NOMO-1 treated with dmso at 0.1 percent for 144 hours (cell line): ENCODE measurements at regions not wholly inside any gene's neighbourhood (a gene's known extent, or its start where the extent isn't known, plus 50 kb on each side); places are given as distances from the start of the nearest gene placed in this dataset.
"Not testable (repeated sequence)": the region's sequence is repeated elsewhere in the genome, so short reads cannot be mapped to it uniquely, and the experiment has no call there.

ENCODE experiments used
- DNase-seq: peaks from one replicate; lab custom pipeline; 2025; ENCODE audit not compliant: unreplicated experiment; lab: John Stamatoyannopoulos, UW

- no peak for DNase-seq
Measured at GRCh38 chr10:23742807-23743206, 303.9 kb downstream of the OTUD1 start.

GRCh38 chr10:23754179-23754578 is 315.3 kb downstream of the OTUD1 start:
- DNase-seq = no peak

GRCh38 chr10:23754941-23755340 is 316.1 kb downstream of the OTUD1 start:
- DNase-seq = no peak

GRCh38 chr10:23755556-23755955 is 316.7 kb downstream of the OTUD1 start:
- DNase-seq = no peak

GRCh38 chr10:23768281-23768680 is 329.4 kb downstream of the OTUD1 start:
- DNase-seq = no peak

- DNase-seq = no peak
Measured at GRCh38 chr10:23777153-23777552, 338.3 kb downstream of the OTUD1 start.

GRCh38 chr10:23779301-23779700 is 340.4 kb downstream of the OTUD1 start:
- no peak for DNase-seq

- DNase-seq = peak; percentile 7
Measured at GRCh38 chr10:23780331-23780730, 341.5 kb downstream of the OTUD1 start.

GRCh38 chr10:23786594-23786993 is 347.7 kb downstream of the OTUD1 start:
- DNase-seq = no peak

- no peak for DNase-seq
Measured at GRCh38 chr10:23793577-23793976, 354.7 kb downstream of the OTUD1 start.

- peak; percentile 63 for DNase-seq
Measured at GRCh38 chr10:23797452-23797851, 358.6 kb downstream of the OTUD1 start.

GRCh38 chr10:23804125-23804524 is 365.2 kb downstream of the OTUD1 start:
- no peak for DNase-seq

- DNase-seq = no peak
Measured at GRCh38 chr10:23813687-23814086, 374.8 kb downstream of the OTUD1 start.

GRCh38 chr10:23818484-23818883 is 379.6 kb downstream of the OTUD1 start:
- no peak for DNase-seq

- no peak for DNase-seq
Measured at GRCh38 chr10:23820792-23821191, 381.9 kb downstream of the OTUD1 start.

GRCh38 chr10:23824822-23825221 is 384.1 kb upstream of the KIAA1217 start:
- no peak for DNase-seq

- DNase-seq = peak; percentile 2
Measured at GRCh38 chr10:23826421-23826820, 382.5 kb upstream of the KIAA1217 start.

GRCh38 chr10:23829556-23829955 is 379.4 kb upstream of the KIAA1217 start:
- DNase-seq = no peak

- no peak for DNase-seq
Measured at GRCh38 chr10:23834091-23834490, 374.8 kb upstream of the KIAA1217 start.

GRCh38 chr10:23850631-23851030 is 358.3 kb upstream of the KIAA1217 start:
- no peak for DNase-seq

- no peak for DNase-seq
Measured at GRCh38 chr10:23859598-23859997, 349.3 kb upstream of the KIAA1217 start.

GRCh38 chr10:23864631-23865147 is 344.2 kb upstream of the KIAA1217 start:
- DNase-seq = no peak

GRCh38 chr10:23866985-23867384 is 342.0 kb upstream of the KIAA1217 start:
- not testable (repeated sequence) for DNase-seq

GRCh38 chr10:23868121-23868520 is 340.8 kb upstream of the KIAA1217 start:
- DNase-seq = no peak
